CD4-positive, alpha-beta T cell (primary cell): ENCODE measurements at regions not wholly inside any gene's neighbourhood (a gene's known extent, or its start where the extent isn't known, plus 50 kb on each side); places are given as distances from the start of the nearest gene placed in this dataset.

ENCODE experiments used
- ATAC-seq: fragments of 200-7000 bp; cut with Tn5 transposase; one replicate; pipeline ENCODE4 v1.10.0; 2022; ENCODE audit warnings: mild to moderate bottlenecking; ENCODE audit not compliant: poor library complexity
- CTCF ChIA-PET: fragments of 350-600 bp; sonication (Branson Sonifier 250); formaldehyde crosslinking; loops from one replicate; lab custom pipeline; 2021; ENCODE audit warnings: antibody characterized with exemption, inconsistent platforms; lab: Charles Lee
- POLR2A ChIA-PET: fragments of 350-600 bp; sonication (Branson Sonifier 250); formaldehyde crosslinking; loops from one replicate; lab custom pipeline; 2021; ENCODE audit warnings: antibody characterized with exemption, inconsistent platforms; lab: Charles Lee
- DNase-seq, 14 experiments: peaks; one replicate each; pipeline ENCODE4 v3.0.0-alpha.2; 2013 to 2020; ENCODE audit warnings: mixed read lengths in 2 of 14
- H3K27ac ChIP-seq, 2 donors: one replicate each; pipeline versions ENCODE4 v1.5.1 to v1.7.0; 2013; ENCODE audit warnings: low read length in 2 of 2, low read depth in 1 of 2, mild to moderate bottlenecking in 1 of 2
- H3K27me3 ChIP-seq, 2 experiments: 1 replicate in 1 of 2; 2 replicates in 1 of 2; pipeline versions ENCODE4 v1.6.1 to v1.7.0; 2013; ENCODE audit warnings: low read length in 2 of 2, control low read depth in 1 of 2, mild to moderate bottlenecking in 1 of 2, moderate library complexity in 1 of 2; ENCODE audit not compliant: insufficient read depth in 2 of 2, control insufficient read depth in 1 of 2
- H3K36me3 ChIP-seq: one replicate; pipeline ENCODE4 v1.6.1; 2013; ENCODE audit warnings: low read length, control low read depth; ENCODE audit not compliant: insufficient read depth
- H3K4me1 ChIP-seq: one replicate; pipeline ENCODE4 v1.6.1; 2013; ENCODE audit warnings: low read length, control low read depth; ENCODE audit not compliant: insufficient read depth
- H3K4me3 ChIP-seq: one replicate; pipeline ENCODE4 v1.5.1; 2013; ENCODE audit warnings: mild to moderate bottlenecking, low read length, moderate library complexity
- H3K9me3 ChIP-seq, 2 experiments: 1 replicate in 1 of 2; 2 replicates in 1 of 2; pipeline versions ENCODE4 v1.6.1 to v1.7.0; 2013; ENCODE audit warnings: low read length in 2 of 2, mild to moderate bottlenecking in 2 of 2, control low read depth in 1 of 2, moderate library complexity in 1 of 2; ENCODE audit not compliant: control insufficient read depth in 1 of 2, insufficient read depth in 1 of 2
- H3K27ac Mint-ChIP-seq: one replicate; pipeline ENCODE4 v1.8.0; 2020; ENCODE audit warnings: mixed read lengths
- H3K27me3 Mint-ChIP-seq: one replicate; pipeline ENCODE4 v1.8.0; 2021; ENCODE audit warnings: mixed read lengths
- H3K36me3 Mint-ChIP-seq: one replicate; pipeline ENCODE4 v1.8.0; 2021; ENCODE audit warnings: low read depth, mixed read lengths
- H3K4me1 Mint-ChIP-seq: one replicate; pipeline ENCODE4 v1.8.0; 2021; ENCODE audit warnings: low read depth, mixed read lengths
- H3K4me3 Mint-ChIP-seq: one replicate; pipeline ENCODE4 v1.8.0; 2020; ENCODE audit warnings: mild to moderate bottlenecking, mixed read lengths
- H3K9me3 Mint-ChIP-seq: one replicate; pipeline ENCODE4 v1.8.0; 2020; ENCODE audit warnings: mixed read lengths
- intact Hi-C, 2 experiments: fragments of 100-400 bp; cut with DNase I in 1 of 2; cut with micrococcal nuclease in 1 of 2; formaldehyde crosslinking; loops; one replicate each; pipeline versions ENCODE4 v1.15.1 to v1.9.0; 2023 to 2025; cut with DNase I, micrococcal nuclease
- TF ChIP-seq, protein P1 (sequence below): fragments of 200-600 bp; IDR thresholded peaks from one replicate; pipeline ENCODE4 v1.8.0; 2022; ENCODE audit warnings: antibody characterized with exemption, mild to moderate bottlenecking

- H3K27ac Mint-ChIP-seq = no peak overlapping the region
- intact Hi-C loops = no loop called here
- peaks cover 17% of the 10 kb centered on the region for H3K9me3 Mint-ChIP-seq
- H3K27me3 Mint-ChIP-seq = no peaks in the 10 kb centered on the region
- H3K4me3 ChIP-seq = no peak overlapping the region
- no peak for ATAC-seq
- TF ChIP-seq, protein P1, sequence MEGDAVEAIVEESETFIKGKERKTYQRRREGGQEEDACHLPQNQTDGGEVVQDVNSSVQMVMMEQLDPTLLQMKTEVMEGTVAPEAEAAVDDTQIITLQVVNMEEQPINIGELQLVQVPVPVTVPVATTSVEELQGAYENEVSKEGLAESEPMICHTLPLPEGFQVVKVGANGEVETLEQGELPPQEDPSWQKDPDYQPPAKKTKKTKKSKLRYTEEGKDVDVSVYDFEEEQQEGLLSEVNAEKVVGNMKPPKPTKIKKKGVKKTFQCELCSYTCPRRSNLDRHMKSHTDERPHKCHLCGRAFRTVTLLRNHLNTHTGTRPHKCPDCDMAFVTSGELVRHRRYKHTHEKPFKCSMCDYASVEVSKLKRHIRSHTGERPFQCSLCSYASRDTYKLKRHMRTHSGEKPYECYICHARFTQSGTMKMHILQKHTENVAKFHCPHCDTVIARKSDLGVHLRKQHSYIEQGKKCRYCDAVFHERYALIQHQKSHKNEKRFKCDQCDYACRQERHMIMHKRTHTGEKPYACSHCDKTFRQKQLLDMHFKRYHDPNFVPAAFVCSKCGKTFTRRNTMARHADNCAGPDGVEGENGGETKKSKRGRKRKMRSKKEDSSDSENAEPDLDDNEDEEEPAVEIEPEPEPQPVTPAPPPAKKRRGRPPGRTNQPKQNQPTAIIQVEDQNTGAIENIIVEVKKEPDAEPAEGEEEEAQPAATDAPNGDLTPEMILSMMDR = no peak
- no peaks in the 10 kb centered on the region for H3K9me3 ChIP-seq
- H3K27me3 ChIP-seq = no peaks in the 10 kb centered on the region
- ChIA-PET POLR2A (no interaction called here), CTCF (no interaction called here)
- DNase-seq = no peak
- no peaks in the 10 kb centered on the region for H3K4me1 Mint-ChIP-seq
- H3K36me3 ChIP-seq = no peaks in the 10 kb centered on the region
- H3K36me3 Mint-ChIP-seq = no peaks in the 10 kb centered on the region
- H3K4me1 ChIP-seq = no peaks in the 10 kb centered on the region
- H3K27ac ChIP-seq = no peak overlapping the region
- no peak overlapping the region for H3K4me3 Mint-ChIP-seq
These were observed 465.3 kb upstream of the SYNCRIP start for GRCh38 chr6:86107985-86108384.

DNA sequence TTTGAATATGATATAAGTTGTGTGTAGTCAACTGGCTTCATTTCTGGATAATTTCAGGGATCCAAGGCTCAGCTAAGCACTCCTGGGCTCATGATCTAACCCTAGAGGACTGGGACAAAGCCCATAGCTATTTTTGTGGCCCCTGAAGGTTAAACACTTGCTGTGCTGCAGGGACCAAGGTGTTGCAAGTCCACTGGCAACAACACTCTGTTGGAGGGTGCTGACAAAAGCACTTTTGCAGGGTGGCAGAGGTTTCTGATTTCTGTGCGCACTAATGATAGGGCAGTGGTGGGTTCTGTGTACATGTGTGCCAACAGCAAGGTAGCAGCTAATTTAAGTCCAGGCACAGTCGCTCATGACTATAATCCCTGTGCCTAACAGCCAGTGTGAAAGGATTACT lies 445.3 kb upstream of the SYNCRIP start:
- no peak for DNase-seq
- Mint-ChIP-seq H3K9me3 (peaks cover 23% of the 10 kb centered on the region), H3K36me3 (no peaks in the 10 kb centered on the region), H3K27me3 (no peaks in the 10 kb centered on the region), H3K4me1 (no peaks in the 10 kb centered on the region), H3K4me3 (no peak overlapping the region), H3K27ac (no peak overlapping the region)
- TF ChIP-seq, protein P1 = no peak
- Histone ChIP-seq H3K9me3 (peaks cover 0 to 4% of the 10 kb centered on the region in 2 experiments), H3K27me3 (no peaks in the 10 kb centered on the region), H3K27ac (no peak overlapping the region), H3K4me1 (no peaks in the 10 kb centered on the region), H3K4me3 (no peak overlapping the region), H3K36me3 (no peaks in the 10 kb centered on the region)
- intact Hi-C loops = no loop called here
- ATAC-seq = no peak
- POLR2A ChIA-PET = no interaction called here
- CTCF ChIA-PET = no interaction called here

GRCh38 chr6:86079938-86080337 lies 437.3 kb upstream of the SYNCRIP start:
- DNase-seq (no peak), ATAC-seq (no peak)
- Mint-ChIP-seq H3K9me3 (peaks cover 14% of the 10 kb centered on the region), H3K27me3 (no peaks in the 10 kb centered on the region), H3K36me3 (no peaks in the 10 kb centered on the region), H3K4me3 (no peak overlapping the region), H3K27ac (no peak overlapping the region), H3K4me1 (no peaks in the 10 kb centered on the region)
- Histone ChIP-seq H3K27ac (no peak overlapping the region), H3K9me3 (peaks cover 0 to 9% of the 10 kb centered on the region in 2 experiments), H3K4me3 (no peak overlapping the region), H3K36me3 (no peaks in the 10 kb centered on the region), H3K27me3 (no peaks in the 10 kb centered on the region), H3K4me1 (no peaks in the 10 kb centered on the region)
- TF ChIP-seq, protein P1 = no peak
- intact Hi-C loops = no loop called here
- ChIA-PET CTCF (no interaction called here), POLR2A (no interaction called here)
